Panc1 (cell line): ENCODE measurements at regions not wholly inside any gene's neighbourhood (a gene's known extent, or its start where the extent isn't known, plus 50 kb on each side); places are given as distances from the start of the nearest gene placed in this dataset.

Experiments used
- ATAC-seq: fragments of 200-7000 bp; cut with Tn5 transposase; 2 replicates; pipeline ENCODE4 v1.9.1; 2020; ENCODE audit warnings: mild to moderate bottlenecking, moderate library complexity
- BruUV-seq: library from RNA; stranded (reverse); fragments of 400-500 nt; replicated peaks from 2 replicates; lab custom pipeline; 2021; lab: Mats Ljungman, UMichigan
- CTCF ChIA-PET: fragments of 300-600 bp; sonication (Branson Sonifier 250); formaldehyde crosslinking; loops from one replicate; lab custom pipeline; 2022; ENCODE audit warnings: antibody characterized with exemption; lab: Charles Lee
- POLR2A ChIA-PET: fragments of 300-600 bp; sonication (Branson Sonifier 250); formaldehyde crosslinking; loops from one replicate; lab custom pipeline; 2022; ENCODE audit warnings: antibody characterized with exemption; lab: Charles Lee
- DNase-seq: peaks from one replicate; pipeline ENCODE4 v3.0.0-alpha.2; 2010; ENCODE audit warnings: low read depth, low spot score
- H3K27ac ChIP-seq: 2 replicates; pipeline ENCODE4 v1.5.1; 2011; ENCODE audit warnings: mild to moderate bottlenecking, low read length, inconsistent platforms
- H3K27me3 ChIP-seq: fragments of 200-500 bp; sonication (Bioruptor generic); 2 replicates; pipeline ENCODE4 v1.6.0; 2014; ENCODE audit warnings: low read length, inconsistent platforms; ENCODE audit not compliant: control insufficient read depth, insufficient read depth
- H3K36me3 ChIP-seq: fragments of 200-500 bp; sonication (Bioruptor generic); 2 replicates; pipeline ENCODE4 v1.5.1; 2014; ENCODE audit warnings: inconsistent platforms, mild to moderate bottlenecking, low read length, moderate library complexity; ENCODE audit not compliant: control insufficient read depth, insufficient read depth
- H3K4me1 ChIP-seq: 2 replicates; pipeline ENCODE4 v1.5.1; 2011; ENCODE audit warnings: inconsistent platforms, mild to moderate bottlenecking, low read length, moderate library complexity; ENCODE audit not compliant: control insufficient read depth, insufficient read depth
- H3K4me3 ChIP-seq, 2 experiments: 2 replicates each; pipeline ENCODE4 v1.5.1; 2011 to 2012; ENCODE audit warnings: low read depth in 2 of 2, low read length in 2 of 2, mild to moderate bottlenecking in 2 of 2, inconsistent platforms in 1 of 2, moderate library complexity in 1 of 2
- H3K9me3 ChIP-seq: fragments of 200-500 bp; sonication (Bioruptor generic); 2 replicates; pipeline ENCODE4 v1.5.1; 2014; ENCODE audit warnings: low read depth, mild to moderate bottlenecking, inconsistent platforms, low read length, moderate library complexity; ENCODE audit not compliant: control insufficient read depth, insufficient read depth
- POLR2AphosphoS5 ChIP-seq: IDR thresholded peaks from 2 replicates; pipeline ENCODE4 v1.6.1; 2012; ENCODE audit warnings: mild to moderate bottlenecking, low read depth, low read length, moderate library complexity
- SIN3A ChIP-seq: IDR thresholded peaks from 2 replicates; pipeline ENCODE4 v1.6.1; 2012; ENCODE audit warnings: low read depth, mild to moderate bottlenecking, low read length, moderate library complexity, borderline replicate concordance; ENCODE audit not compliant: insufficient read depth
- TCF7L2 ChIP-seq: IDR thresholded peaks from 2 replicates; pipeline ENCODE4 v1.6.1; 2011; ENCODE audit warnings: mild to moderate bottlenecking, low read depth, low read length, inconsistent platforms
- in situ Hi-C: cut with HindIII; loops from 2 replicates; pipeline ENCODE4 v1.10.0; 2016; ENCODE audit warnings: low sequenced_read_pairs, low pct_unique_long_range_greater_than_20kb
- intact Hi-C: fragments of 100-400 bp; cut with micrococcal nuclease; formaldehyde crosslinking; loops from one replicate; pipeline ENCODE4 v1.10.0; 2022; ENCODE audit not compliant: unreplicated experiment
- TF ChIP-seq, protein P1 (sequence below): fragments of 450-650 bp; IDR thresholded peaks from 2 replicates; pipeline ENCODE4 v1.5.1; 2017; ENCODE audit warnings: mild to moderate bottlenecking
- TF ChIP-seq, protein P2 (sequence below), 2 experiments: IDR thresholded peaks; 2 replicates each; pipeline ENCODE4 v1.6.1; 2011 to 2012; ENCODE audit warnings: low read depth in 2 of 2, control low read depth in 1 of 2, low read length in 1 of 2, mild to moderate bottlenecking in 1 of 2, moderate library complexity in 1 of 2; ENCODE audit not compliant: insufficient read depth in 1 of 2

DNA sequence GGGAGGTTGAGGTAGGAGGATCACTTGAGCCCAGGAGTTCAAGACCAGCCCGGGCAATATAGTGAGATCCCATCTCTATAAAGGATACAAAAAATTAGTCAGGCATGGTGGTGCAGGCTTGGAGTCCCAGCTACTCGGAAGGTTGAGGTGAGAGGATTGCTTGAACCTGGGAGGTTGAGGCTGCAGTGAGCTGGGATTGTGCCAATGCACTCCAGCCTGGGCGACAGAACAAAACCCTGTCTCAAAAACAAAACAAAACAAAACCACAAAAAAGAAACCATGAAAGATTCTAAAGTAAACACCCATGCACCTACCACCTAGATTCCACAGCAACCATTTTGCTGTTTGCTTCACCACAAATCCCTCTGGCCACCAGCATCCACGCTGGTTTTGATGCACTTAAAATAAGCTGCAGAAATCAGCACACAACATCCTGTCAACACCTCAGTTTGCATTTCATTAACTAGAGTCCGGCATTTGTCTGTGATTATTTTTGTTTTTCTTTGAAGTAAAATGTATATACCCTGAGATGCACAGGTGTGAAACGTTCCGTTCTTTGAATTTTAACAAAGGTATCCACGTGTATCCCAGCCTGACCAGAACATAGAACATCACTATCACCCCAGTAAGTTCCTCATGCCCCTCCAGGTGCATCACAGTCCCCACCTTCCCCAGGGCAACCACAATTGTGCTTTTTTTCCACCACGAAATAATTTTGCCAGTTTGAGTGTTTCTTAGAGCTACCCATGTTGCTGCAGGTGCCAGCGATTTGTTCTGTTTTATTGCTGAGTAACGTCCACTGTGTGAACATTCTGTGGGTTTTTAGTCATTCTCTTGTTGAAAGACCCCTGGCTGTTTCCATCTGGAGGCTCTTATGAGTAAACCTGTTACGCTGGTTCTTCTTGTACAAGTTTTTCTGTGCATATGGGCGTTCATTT is 191.5 kb downstream of the SEC14L1 start:
- in situ Hi-C loops, result no loop called here
- no peak overlapping the region for H3K4me3 ChIP-seq

DNA sequence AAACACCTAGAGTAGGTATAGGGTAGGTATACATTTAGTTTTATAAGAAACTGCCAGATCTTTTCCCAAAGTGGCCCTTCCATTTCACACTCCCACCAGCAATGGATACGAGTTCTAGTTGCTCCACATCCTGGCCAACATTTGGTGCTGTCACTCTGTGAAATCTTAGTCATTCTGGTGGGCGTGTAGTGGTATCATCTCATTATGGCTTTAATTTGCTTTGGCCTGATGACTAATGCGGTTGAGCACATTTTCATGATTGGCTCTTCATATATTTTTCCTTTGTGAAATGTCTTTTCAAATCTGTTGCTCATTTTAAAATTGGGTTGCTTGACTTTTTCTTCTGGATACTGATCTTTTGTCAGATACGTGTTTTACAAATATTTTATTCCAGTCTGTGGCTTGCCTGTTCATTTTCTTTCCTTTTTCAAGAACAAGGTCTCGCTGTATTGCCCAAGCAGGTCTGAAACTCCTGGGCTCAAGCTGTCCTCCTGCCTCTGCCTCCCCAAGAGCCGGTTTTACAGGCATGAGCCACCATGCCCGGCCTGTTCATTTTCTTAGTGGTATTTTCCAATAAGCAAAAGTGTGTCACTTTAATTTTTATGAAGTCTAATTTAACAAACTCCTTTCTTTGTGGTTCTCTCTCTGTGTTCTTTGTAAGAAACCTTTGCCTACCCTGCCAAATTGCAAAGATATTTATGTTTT is 192.4 kb downstream of the SEC14L1 start:
- H3K9me3 ChIP-seq, result peaks cover 12% of the 10 kb centered on the region; the same call in 1 of the 2 replicates
- POLR2A ChIA-PET, result no interaction called here
- BruUV-seq, result no TSS peak
- CTCF ChIA-PET, result no interaction called here
- peaks cover 55% of the 10 kb centered on the region for H3K4me1 ChIP-seq
- H3K36me3 ChIP-seq, result no peaks in the 10 kb centered on the region
- no peak for DNase-seq
- intact Hi-C loops (loop anchor here (5.0 to 10.0 kb wide), 2 partner anchors 62 to 94 kb away; no protein-coding TSS in a partner anchor), in situ Hi-C loops (no loop called here)
- no peaks in the 10 kb centered on the region for H3K27me3 ChIP-seq
- peak overlapping the region; percentile 65 for H3K27ac ChIP-seq
- no peak overlapping the region for H3K4me3 ChIP-seq
- no peak for ATAC-seq
- TF ChIP-seq POLR2AphosphoS5, result peak; percentile 43; the same call in 1 of the 2 replicates
- TF ChIP-seq TCF7L2, result no peak

More for the DNA sequence above, 191.5 kb downstream of the SEC14L1 start:
- peaks cover 63% of the 10 kb centered on the region for H3K4me1 ChIP-seq
- TSS peak; percentile 37 for BruUV-seq
- no peaks in the 10 kb centered on the region for H3K27me3 ChIP-seq
- TF ChIP-seq TCF7L2, result no peak
- 0 out of 2 replicates have a peak, but pooled peaks have one; percentile 57 for TF ChIP-seq POLR2AphosphoS5
- ATAC-seq, result no peak
- no peaks in the 10 kb centered on the region for H3K36me3 ChIP-seq
- peaks cover 12% of the 10 kb centered on the region; the same call in 1 of the 2 replicates for H3K9me3 ChIP-seq
- DNase-seq, result no peak
- H3K27ac ChIP-seq, result peak overlapping the region; percentile 65
- ChIA-PET CTCF (interaction anchor here (0.5 to 1.5 kb wide), 7 partner anchors 40 to 211 kb away, joined by 3 to 4 read pairs (median 3); no protein-coding TSS in a partner anchor), POLR2A (no interaction called here)
- intact Hi-C loops, result loop anchor here (5.0 to 10.0 kb wide), 2 partner anchors 62 to 95 kb away; no protein-coding TSS in a partner anchor

DNA sequence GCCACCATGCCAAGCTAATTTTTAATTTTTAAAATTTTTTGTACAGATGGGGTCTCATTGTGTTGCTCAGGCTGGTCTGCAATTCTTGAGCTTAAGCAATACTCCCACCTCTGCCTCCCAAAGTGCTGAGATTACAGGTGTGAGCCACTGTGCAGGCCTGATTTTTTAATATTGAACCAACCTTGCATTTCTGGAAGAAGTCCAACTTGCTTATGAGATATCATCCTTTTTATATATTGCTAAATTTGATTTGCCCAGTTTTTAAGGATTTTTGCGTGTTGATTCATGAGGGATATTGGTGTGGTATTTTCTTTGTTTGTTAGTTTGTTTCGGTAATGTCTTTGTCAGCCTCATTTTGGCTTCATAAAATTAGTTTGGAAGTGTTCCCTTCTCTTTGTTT is 196.4 kb downstream of the SEC14L1 start:
- ChIA-PET POLR2A (no interaction called here), CTCF (no interaction called here)
- ATAC-seq (no peak), DNase-seq (no peak)
- no peaks in the 10 kb centered on the region for H3K27me3 ChIP-seq
- BruUV-seq, result no TSS peak
- in situ Hi-C loops (no loop called here), intact Hi-C loops (loop anchor here (10.0 kb wide), 1 partner anchor 58 kb away; no protein-coding TSS in a partner anchor)
- H3K4me1 ChIP-seq, result peaks cover 15% of the 10 kb centered on the region
- H3K9me3 ChIP-seq, result peaks cover 12% of the 10 kb centered on the region; the same call in 1 of the 2 replicates
- no peaks in the 10 kb centered on the region for H3K36me3 ChIP-seq
- H3K4me3 ChIP-seq, result no peak overlapping the region
- H3K27ac ChIP-seq, result no peak overlapping the region
- TF ChIP-seq, protein P1, sequence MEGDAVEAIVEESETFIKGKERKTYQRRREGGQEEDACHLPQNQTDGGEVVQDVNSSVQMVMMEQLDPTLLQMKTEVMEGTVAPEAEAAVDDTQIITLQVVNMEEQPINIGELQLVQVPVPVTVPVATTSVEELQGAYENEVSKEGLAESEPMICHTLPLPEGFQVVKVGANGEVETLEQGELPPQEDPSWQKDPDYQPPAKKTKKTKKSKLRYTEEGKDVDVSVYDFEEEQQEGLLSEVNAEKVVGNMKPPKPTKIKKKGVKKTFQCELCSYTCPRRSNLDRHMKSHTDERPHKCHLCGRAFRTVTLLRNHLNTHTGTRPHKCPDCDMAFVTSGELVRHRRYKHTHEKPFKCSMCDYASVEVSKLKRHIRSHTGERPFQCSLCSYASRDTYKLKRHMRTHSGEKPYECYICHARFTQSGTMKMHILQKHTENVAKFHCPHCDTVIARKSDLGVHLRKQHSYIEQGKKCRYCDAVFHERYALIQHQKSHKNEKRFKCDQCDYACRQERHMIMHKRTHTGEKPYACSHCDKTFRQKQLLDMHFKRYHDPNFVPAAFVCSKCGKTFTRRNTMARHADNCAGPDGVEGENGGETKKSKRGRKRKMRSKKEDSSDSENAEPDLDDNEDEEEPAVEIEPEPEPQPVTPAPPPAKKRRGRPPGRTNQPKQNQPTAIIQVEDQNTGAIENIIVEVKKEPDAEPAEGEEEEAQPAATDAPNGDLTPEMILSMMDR, result no peak
- TF ChIP-seq TCF7L2 (no peak), SIN3A (no peak), POLR2AphosphoS5 (no peak; the same call in 1 of the 2 replicates)
- TF ChIP-seq, protein P2, sequence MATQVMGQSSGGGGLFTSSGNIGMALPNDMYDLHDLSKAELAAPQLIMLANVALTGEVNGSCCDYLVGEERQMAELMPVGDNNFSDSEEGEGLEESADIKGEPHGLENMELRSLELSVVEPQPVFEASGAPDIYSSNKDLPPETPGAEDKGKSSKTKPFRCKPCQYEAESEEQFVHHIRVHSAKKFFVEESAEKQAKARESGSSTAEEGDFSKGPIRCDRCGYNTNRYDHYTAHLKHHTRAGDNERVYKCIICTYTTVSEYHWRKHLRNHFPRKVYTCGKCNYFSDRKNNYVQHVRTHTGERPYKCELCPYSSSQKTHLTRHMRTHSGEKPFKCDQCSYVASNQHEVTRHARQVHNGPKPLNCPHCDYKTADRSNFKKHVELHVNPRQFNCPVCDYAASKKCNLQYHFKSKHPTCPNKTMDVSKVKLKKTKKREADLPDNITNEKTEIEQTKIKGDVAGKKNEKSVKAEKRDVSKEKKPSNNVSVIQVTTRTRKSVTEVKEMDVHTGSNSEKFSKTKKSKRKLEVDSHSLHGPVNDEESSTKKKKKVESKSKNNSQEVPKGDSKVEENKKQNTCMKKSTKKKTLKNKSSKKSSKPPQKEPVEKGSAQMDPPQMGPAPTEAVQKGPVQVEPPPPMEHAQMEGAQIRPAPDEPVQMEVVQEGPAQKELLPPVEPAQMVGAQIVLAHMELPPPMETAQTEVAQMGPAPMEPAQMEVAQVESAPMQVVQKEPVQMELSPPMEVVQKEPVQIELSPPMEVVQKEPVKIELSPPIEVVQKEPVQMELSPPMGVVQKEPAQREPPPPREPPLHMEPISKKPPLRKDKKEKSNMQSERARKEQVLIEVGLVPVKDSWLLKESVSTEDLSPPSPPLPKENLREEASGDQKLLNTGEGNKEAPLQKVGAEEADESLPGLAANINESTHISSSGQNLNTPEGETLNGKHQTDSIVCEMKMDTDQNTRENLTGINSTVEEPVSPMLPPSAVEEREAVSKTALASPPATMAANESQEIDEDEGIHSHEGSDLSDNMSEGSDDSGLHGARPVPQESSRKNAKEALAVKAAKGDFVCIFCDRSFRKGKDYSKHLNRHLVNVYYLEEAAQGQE (IDR thresholded peaks at IDR 0.05; ENCODE audit: insufficient read depth in 1 of 2, low read depth in 2 of 2, low read length in 1 of 2), result no peak
